ENCODE measurements at regions not wholly inside any gene's neighbourhood (a gene's known extent, or its start where the extent isn't known, plus 50 kb on each side); places are given as distances from the start of the nearest gene placed in this dataset.

DNA sequence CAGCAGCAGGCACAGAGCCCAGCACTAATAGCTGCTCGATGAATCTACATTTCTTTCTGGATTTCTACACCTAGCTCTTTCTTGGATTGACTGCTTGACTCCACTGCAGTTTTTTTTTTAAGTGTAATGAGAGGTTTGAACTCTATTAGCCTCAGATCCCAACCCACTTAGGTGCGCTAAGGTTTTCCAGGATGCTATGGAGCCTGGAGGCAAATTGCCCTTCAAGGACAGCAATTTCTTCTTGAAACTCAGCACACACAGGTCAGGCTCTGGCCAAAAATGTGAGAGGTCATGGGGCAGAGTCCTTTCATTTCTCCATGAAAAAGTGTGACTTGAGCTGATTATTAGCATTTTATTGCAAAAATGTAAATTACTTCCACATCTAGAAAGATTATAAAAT, 52.3 kb upstream of the TIAM2 start:
- Histone ChIP-seq H3K23ac (ENCODE audit: insufficient read length) (no peak overlapping the region), H2AFZ (ENCODE audit: low read length) (no peak overlapping the region), H3K4me2 (ENCODE audit: insufficient read depth in 1 of 2, low read depth in 2 of 2, low read length in 2 of 2) (no peak overlapping the region), H2BK120ac (replicated peaks; ENCODE audit: low read depth, low read length) (no peak overlapping the region), H3K23me2 (ENCODE audit: low read depth, low read length) (no peaks in the 10 kb centered on the region), H3K9me3 (ENCODE audit: insufficient read depth in 2 of 2, low read depth in 1 of 2, low read length in 1 of 2) (no peaks in the 10 kb centered on the region), H2BK12ac (ENCODE audit: low read depth, low read length) (no peak overlapping the region), H3K27ac (ENCODE audit: low read depth, low read length) (no peak overlapping the region), H2BK5ac (ENCODE audit: low read depth, low read length) (no peak overlapping the region), H4K8ac (ENCODE audit: extremely low read depth, insufficient read depth, low read length) (no peak overlapping the region), H3K79me1 (ENCODE audit: low read depth, low read length) (no peaks in the 10 kb centered on the region), H4K20me1 (replicated peaks in 1 of 2; ENCODE audit: control insufficient read depth in 1 of 2, insufficient read depth in 2 of 2, low read length in 2 of 2) (no peaks in the 10 kb centered on the region), H3K56ac (replicated peaks; ENCODE audit: insufficient read length, low read depth, low read length) (no peak overlapping the region), H2BK15ac (ENCODE audit: low read length) (no peak overlapping the region), H3K18ac (ENCODE audit: extremely low read depth, low read length) (no peak overlapping the region), H3K4me1 (replicated peaks in 1 of 4; ENCODE audit: control insufficient read depth in 3 of 4, insufficient read depth in 4 of 4, low read length in 3 of 4) (no peaks in the 10 kb centered on the region), H2BK20ac (ENCODE audit: low read length) (no peak overlapping the region), H4K91ac (replicated peaks; ENCODE audit: insufficient read length, low read length) (no peak overlapping the region), H3K27me3 (replicated peaks in 1 of 4; ENCODE audit: control insufficient read depth in 3 of 4, extremely low read depth in 1 of 4, insufficient read depth in 3 of 4, low read length in 3 of 4) (no peaks in the 10 kb centered on the region), H3K36me3 (ENCODE audit: control insufficient read depth in 2 of 4, insufficient read depth in 4 of 4, low read length in 3 of 4) (no peaks in the 10 kb centered on the region), H3K4ac (replicated peaks; ENCODE audit: insufficient read length, low read depth, low read length) (no peak overlapping the region), H3K79me2 (ENCODE audit: control insufficient read depth in 1 of 2, insufficient read depth in 2 of 2, low read length in 2 of 2) (no peaks in the 10 kb centered on the region), H4K5ac (ENCODE audit: insufficient read length, low read depth, low read length) (no peak overlapping the region), H3K14ac (ENCODE audit: insufficient read length) (no peak overlapping the region), H2AK5ac (ENCODE audit: low read depth, low read length) (no peak overlapping the region), H3K4me3 (ENCODE audit: extremely low read depth in 1 of 4, insufficient read depth in 2 of 4, low read depth in 3 of 4, low read length in 4 of 4) (no peak overlapping the region), H3K9ac (replicated peaks in 1 of 4; ENCODE audit: extremely low read depth in 1 of 4, low read depth in 3 of 4, low read length in 3 of 4) (no peak overlapping the region)
- TF ChIP-seq CHD2 (IDR thresholded peaks at IDR 0.05; ENCODE audit: low read length) (no peak), GABPA (IDR thresholded peaks at IDR 0.05; ENCODE audit: borderline replicate concordance, insufficient read depth, low read length) (no peak), PHF8 (conservative IDR thresholded peaks at IDR 0.05; ENCODE audit: low read depth, low read length) (no peak), BACH1 (IDR thresholded peaks at IDR 0.05; ENCODE audit: low read length) (no peak), NANOG (IDR thresholded peaks at IDR 0.05; ENCODE audit: insufficient read depth, low read depth, low read length, poor library complexity, severe bottlenecking) (no peak)
- 95% methylated on average over 2 of the region's 2 CpGs; no CpG with 5 or more reads in 1 of the 2 experiments for WGBS, 2 experiments (ENCODE audit: extremely low coverage in 1 of 2, insufficient coverage in 1 of 2, insufficient read length in 1 of 2, insufficient replicate concordance in 2 of 2, low coverage in 1 of 2, low lambda C conversion rate in 2 of 2, missing lambda C conversion rate in 1 of 2)
- CTCF ChIA-PET (ENCODE audit: partially characterized antibody): interaction anchor here (0.6 to 3.6 kb wide), 8 partner anchors 9 to 500 kb away, joined by 3 to 18 read pairs (median 4); no protein-coding TSS in a partner anchor
- FAIRE-seq (no peak), DNase-seq (ENCODE audit: low read depth in 1 of 2, low spot score in 2 of 2) (no peak)
- POLR2A ChIA-PET (ENCODE audit: partially characterized antibody): interaction anchor here (0.6 to 1.4 kb wide), 2 partner anchors 10 to 89 kb away, joined by 3 to 4 read pairs; no protein-coding TSS in a partner anchor

Measured in H1 (cell line).